ENCODE measurements at regions not wholly inside any gene's neighbourhood (a gene's known extent, or its start where the extent isn't known, plus 50 kb on each side); places are given as distances from the start of the nearest gene placed in this dataset.

DNA sequence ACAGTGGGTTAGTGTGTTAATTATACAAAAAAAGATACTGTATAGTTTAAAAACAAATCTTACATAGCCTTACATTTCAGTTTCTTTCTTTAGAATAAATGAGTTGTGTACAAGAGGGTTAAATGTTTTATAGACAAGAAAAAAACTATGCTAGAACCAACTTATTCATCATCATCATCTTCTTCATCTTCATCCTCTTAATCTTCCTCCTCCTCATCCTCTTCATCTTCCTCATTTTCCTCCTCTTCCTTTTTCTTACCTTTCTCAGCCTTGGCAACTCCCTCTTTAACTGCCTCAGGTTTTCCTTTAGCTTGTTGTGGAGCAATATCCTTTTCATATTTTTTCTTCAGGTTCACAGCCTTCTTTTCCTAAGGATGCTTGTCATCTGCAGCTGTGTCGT, 53.7 kb downstream of the RPS12 start:
- DNase-seq (ENCODE audit: low spot score), result no peak

DNA sequence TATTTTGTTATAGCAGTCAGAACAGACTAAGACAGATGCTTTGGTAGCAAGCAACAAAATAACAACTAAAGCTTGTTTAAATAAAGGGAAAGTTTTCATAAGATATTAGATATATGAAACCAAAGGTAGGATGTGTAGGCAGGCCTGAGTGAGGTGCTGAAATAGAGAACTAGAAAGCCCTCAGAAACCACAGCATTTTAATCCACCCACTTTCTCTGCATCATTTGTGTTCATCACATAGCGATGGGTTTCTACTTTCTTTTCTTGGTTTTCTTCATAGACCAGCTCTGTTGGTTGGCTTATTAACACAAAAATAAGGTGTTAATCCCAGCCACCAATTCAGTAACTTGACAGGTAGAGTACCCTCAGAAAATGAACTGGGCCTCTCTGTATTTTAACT, 58.6 kb downstream of the RPS12 start:
- no peak for DNase-seq (ENCODE audit: low spot score)

- no peak for DNase-seq (ENCODE audit: low spot score)
Observed at GRCh38 chr6:132877003-132877402, 62.6 kb downstream of the RPS12 start.

GRCh38 chr6:132887204-132887603, 72.8 kb downstream of the RPS12 start:
- no peak for DNase-seq (ENCODE audit: low spot score)

- no peak for DNase-seq (ENCODE audit: low spot score)
Observed at GRCh38 chr6:132888701-132889100, 74.3 kb downstream of the RPS12 start.

GRCh38 chr6:132892929-132893771, 78.8 kb downstream of the RPS12 start:
- no peak for DNase-seq (ENCODE audit: low spot score)

DNA sequence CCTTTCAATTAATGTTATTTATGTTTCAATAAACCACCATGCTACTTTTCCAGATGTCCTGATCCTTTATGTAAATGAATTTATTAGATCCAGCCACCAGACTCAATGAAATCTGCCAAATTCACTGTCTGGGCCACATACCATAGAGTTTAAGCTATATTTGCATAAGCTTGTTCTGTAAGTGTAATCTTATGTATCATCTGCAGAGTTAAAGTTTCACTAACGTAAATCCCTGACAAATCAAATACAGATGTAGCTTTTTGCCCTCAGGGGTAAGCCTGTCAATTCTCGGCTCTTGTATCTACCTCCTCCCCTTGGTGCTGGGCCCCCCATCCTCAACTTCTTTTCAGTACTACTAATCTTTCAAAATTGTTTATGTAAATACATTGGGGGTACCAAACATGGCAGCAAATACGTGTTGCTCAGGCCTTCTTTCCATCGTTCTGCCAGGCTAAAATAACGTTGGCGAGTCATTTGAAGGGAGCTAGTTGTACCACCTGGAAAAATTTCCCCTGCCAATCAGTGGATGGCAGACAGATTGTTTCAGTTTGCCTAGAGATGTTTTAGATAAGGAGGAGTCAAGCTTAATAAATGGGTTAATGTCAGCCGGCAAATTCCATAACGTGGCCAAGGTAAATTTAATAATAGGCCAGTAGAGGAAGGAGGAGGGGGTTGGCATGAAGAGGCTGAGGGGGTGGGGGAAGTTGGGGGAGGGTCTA, 79.6 kb downstream of the RPS12 start:
- DNase-seq (ENCODE audit: low spot score), result no peak

- no peak for DNase-seq (ENCODE audit: low spot score)
Observed at GRCh38 chr6:132898376-132898775, 84.0 kb downstream of the RPS12 start.

GRCh38 chr6:132900849-132901248, 86.5 kb downstream of the RPS12 start:
- DNase-seq (ENCODE audit: low spot score), result no peak

DNA sequence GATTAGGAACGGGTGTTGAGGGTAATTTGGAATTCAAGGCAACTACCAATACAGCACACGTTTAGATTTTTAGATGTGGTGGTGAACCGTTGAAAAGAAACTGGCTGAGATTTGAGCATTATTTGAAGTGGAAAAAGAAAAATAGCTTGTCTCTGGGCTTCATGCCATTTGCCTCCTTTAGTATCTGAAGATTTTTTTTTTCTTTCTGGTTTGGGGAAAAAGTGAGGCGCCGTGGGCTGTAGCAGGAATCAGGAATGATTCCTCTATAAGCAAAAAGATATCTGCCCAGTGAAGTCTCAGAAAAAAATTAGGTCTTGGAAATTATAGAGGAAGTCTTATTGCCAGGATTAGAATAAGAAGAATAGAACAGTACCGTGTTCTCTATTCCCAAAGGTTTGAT, 88.5 kb downstream of the RPS12 start:
- no peak for DNase-seq (ENCODE audit: low spot score)

DNA sequence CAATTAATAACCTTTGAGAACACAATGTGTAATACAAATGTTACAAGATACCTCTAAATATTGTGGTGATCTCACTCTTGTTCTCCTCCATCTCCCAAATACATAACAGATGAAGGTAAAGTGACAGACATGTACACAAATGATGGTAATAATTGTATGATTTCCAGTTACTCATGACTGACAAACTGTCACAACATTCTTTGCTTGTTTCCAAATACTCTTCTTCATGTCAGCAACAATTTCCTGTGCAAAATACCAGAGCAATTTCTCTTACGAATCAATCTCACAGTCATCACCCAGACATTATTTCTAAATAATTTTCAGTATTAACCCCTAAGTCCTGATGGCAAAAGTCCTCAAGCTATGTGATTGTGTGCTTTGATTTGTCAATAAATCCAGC, 92.9 kb downstream of the RPS12 start:
- DNase-seq (ENCODE audit: low spot score), result no peak

- no peak for DNase-seq (ENCODE audit: low spot score)
Observed at GRCh38 chr6:132907914-132908313, 93.5 kb downstream of the RPS12 start.

DNA sequence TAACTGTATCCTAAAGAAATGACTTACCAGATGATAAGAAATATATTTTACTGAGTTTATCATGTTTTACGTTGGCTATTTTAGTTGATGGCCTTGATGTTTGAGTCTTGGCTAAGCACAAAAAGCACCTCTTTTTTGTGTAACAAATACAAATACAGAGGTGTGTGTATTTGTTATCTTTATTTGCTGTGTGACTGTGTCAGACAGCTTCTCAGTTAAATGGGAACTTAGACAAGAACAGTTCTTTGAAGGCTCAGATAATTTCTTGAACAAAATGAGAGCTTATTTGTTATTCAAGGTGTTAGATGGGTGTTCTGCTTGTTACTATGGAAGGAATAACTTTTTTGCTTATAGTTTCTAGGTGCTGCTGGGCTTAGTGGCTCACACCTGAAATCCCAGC, 95.4 kb downstream of the RPS12 start:
- no peak for DNase-seq (ENCODE audit: low spot score)

DNA sequence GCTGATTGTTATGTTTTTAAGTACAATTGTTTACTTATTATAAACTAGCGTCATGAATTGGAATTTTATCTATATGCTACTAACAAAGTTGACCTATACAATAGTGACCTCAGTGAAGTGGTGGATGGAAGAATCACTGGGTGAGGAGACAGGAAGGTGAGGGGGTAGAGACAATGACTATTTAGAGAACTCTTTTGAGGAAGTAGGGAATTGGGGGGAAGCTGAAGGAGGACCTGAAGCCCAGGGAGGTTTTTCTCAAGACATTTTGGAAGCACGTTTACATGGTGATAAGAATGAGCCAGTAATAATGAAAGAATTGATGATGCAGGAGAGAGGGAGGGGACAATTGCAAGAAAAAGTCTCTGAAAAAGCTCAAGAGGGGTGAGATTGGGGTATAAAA, 96.4 kb downstream of the RPS12 start:
- no peak for DNase-seq (ENCODE audit: low spot score)

GRCh38 chr6:132919045-132919860, 104.9 kb downstream of the RPS12 start:
- DNase-seq (ENCODE audit: low spot score), result no peak

DNA sequence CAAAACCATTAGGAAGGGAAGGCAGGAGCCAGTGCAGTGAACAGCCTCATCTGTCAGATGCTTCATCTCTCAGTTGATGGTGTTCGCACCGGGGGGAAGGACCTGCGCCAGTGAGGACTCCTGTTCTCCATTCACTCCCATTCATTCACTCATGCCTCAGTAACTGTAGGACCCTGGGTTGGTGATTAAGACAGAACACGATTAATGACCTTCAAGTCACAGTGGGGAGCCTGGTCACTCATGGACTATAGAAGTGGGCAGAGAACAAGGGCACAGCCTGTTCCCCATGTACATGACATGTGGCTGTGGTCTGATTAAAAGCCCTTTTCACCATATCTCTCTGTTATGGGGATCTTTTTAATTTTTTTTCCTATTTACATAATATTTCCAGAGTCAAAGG, 113.3 kb downstream of the RPS12 start:
- DNase-seq (ENCODE audit: low spot score), result no peak

- DNase-seq (ENCODE audit: low spot score), result no peak
Observed at GRCh38 chr6:132929141-132929540, 114.8 kb downstream of the RPS12 start.

DNA sequence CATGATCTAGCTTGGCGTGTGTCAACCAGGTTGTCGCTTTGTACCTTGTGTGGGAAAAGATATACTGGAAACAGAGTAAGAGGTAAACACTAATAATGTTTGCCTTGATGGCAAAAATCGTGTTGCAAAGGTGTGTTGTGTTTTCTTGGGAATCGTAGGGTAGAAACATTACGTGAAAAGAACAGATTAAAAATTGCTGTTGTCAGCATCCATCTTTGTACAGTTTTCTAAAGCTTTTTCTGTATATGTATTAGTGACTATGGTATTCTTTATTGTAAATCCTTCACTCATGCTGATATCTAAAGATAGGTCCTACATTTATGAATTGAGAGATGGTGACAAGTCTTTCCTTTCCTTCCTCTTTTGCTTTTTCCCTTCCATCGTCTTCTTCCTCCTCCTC, 116.9 kb downstream of the RPS12 start:
- no peak for DNase-seq (ENCODE audit: low spot score)

DNA sequence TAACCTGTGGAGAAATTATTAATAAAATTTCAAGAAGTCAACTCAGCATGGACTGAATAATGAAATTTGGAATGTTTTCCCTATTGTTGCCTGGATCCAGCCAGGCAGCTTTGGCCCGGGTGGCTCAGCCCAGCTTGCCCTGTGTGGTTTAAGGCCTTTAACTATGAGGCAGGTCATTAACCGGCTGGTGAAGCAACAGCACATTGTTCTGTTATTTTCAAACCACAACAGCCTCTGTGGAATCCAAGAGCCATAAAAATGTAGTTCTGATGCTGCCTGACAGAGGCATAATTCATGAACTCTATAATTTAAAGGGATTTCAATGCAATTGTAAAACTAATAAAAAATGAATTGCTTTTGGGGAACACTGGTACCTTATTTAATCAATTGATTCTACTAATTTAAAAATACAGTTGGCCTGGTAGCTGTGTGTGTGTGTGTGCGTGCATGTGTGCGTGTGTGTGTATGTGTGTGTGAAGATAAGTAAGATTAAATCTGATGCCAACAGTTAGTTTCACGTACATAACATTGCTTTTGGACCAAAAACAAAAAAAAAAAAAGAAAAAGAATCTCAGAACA, 117.7 kb downstream of the RPS12 start:
- no peak for DNase-seq (ENCODE audit: low spot score)

- no peak for DNase-seq (ENCODE audit: low spot score)
Observed at GRCh38 chr6:132932588-132932987, 118.2 kb downstream of the RPS12 start.

GRCh38 chr6:132933090-132933489, 118.7 kb downstream of the RPS12 start:
- DNase-seq (ENCODE audit: low spot score), result no peak

DNA sequence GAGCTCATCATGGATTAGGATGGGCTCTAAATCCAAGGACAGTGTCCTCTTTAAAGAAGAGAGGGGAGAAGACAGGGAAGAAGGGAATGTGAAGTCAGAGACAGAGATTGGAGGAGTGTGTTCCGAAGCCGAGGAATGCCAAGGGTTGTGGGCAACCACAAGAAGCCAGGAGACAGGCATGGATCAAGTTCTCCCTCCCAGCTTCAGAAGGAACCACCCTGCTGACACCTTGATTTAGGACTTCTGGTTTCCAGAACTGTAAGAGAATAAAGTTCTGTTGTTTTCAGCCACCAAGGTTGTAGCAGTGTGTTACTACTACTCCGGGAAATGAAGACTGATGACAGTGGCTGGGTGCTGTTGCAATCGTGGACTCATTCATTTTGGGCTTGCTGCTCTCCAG, 120.1 kb downstream of the RPS12 start:
- DNase-seq (ENCODE audit: low spot score), result no peak

Data from hepatic stellate cell (primary cell).